ENCODE measurements at regions not wholly inside any gene's neighbourhood (a gene's known extent, or its start where the extent isn't known, plus 50 kb on each side); places are given as distances from the start of the nearest gene placed in this dataset.

GRCh38 chr18:46265196-46266156 is 161.3 kb downstream of the HAUS1 start:
- no peak for DNase-seq (ENCODE audit: low read depth in 2 of 2, low spot score in 1 of 2)

- DNase-seq (ENCODE audit: low read depth in 2 of 2, low spot score in 1 of 2): no peak
Observed at GRCh38 chr18:46266473-46266872, 162.3 kb downstream of the HAUS1 start.

- no peak for DNase-seq (ENCODE audit: low read depth in 2 of 2, low spot score in 1 of 2)
Observed at GRCh38 chr18:46268671-46269070, 164.5 kb downstream of the HAUS1 start.

- DNase-seq (ENCODE audit: low read depth in 2 of 2, low spot score in 1 of 2): no peak
Observed at GRCh38 chr18:46269275-46269674, 165.1 kb downstream of the HAUS1 start.

GRCh38 chr18:46271488-46271887 is 167.3 kb downstream of the HAUS1 start:
- DNase-seq (ENCODE audit: low read depth in 2 of 2, low spot score in 1 of 2): no peak

GRCh38 chr18:46273861-46274260 is 169.7 kb downstream of the HAUS1 start:
- DNase-seq (ENCODE audit: low read depth in 2 of 2, low spot score in 1 of 2): no peak

- no peak for DNase-seq (ENCODE audit: low read depth in 2 of 2, low spot score in 1 of 2)
Observed at GRCh38 chr18:46274266-46274665, 170.1 kb downstream of the HAUS1 start.

- no peak for DNase-seq (ENCODE audit: low read depth in 2 of 2, low spot score in 1 of 2)
Observed at GRCh38 chr18:46275370-46275769, 171.2 kb downstream of the HAUS1 start.

GRCh38 chr18:46276748-46277147 is 172.6 kb downstream of the HAUS1 start:
- no peak for DNase-seq (ENCODE audit: low read depth in 2 of 2, low spot score in 1 of 2)

GRCh38 chr18:46278481-46279465 is 174.6 kb downstream of the HAUS1 start:
- DNase-seq (ENCODE audit: low read depth in 2 of 2, low spot score in 1 of 2): no peak

GRCh38 chr18:46279673-46280072 is 175.5 kb downstream of the HAUS1 start:
- DNase-seq (ENCODE audit: low read depth in 2 of 2, low spot score in 1 of 2): no peak

- peak in 1 of 2 donors; percentile 35 for DNase-seq (ENCODE audit: low read depth in 2 of 2, low spot score in 1 of 2)
Observed at GRCh38 chr18:46281185-46282176, 177.3 kb downstream of the HAUS1 start.

GRCh38 chr18:46282177-46282570 is 178.0 kb downstream of the HAUS1 start:
- no peak for DNase-seq (ENCODE audit: low read depth in 2 of 2, low spot score in 1 of 2)

GRCh38 chr18:46282646-46283045 is 178.5 kb downstream of the HAUS1 start:
- DNase-seq (ENCODE audit: low read depth in 2 of 2, low spot score in 1 of 2): no peak

- no peak for DNase-seq (ENCODE audit: low read depth in 2 of 2, low spot score in 1 of 2)
Observed at GRCh38 chr18:46283268-46283667, 179.1 kb downstream of the HAUS1 start.

- DNase-seq (ENCODE audit: low read depth in 2 of 2, low spot score in 1 of 2): no peak
Observed at GRCh38 chr18:46283895-46284295, 179.7 kb downstream of the HAUS1 start.

GRCh38 chr18:46289463-46289862 is 185.3 kb downstream of the HAUS1 start:
- DNase-seq (ENCODE audit: low read depth in 2 of 2, low spot score in 1 of 2): no peak

- no peak for DNase-seq (ENCODE audit: low read depth in 2 of 2, low spot score in 1 of 2)
Observed at GRCh38 chr18:46289931-46290330, 185.7 kb downstream of the HAUS1 start.

GRCh38 chr18:46290440-46291020 is 186.3 kb downstream of the HAUS1 start:
- DNase-seq (ENCODE audit: low read depth in 2 of 2, low spot score in 1 of 2): no peak

GRCh38 chr18:46291149-46291548 is 187.0 kb downstream of the HAUS1 start:
- no peak for DNase-seq (ENCODE audit: low read depth in 2 of 2, low spot score in 1 of 2)

All from stimulated activated CD8-positive, alpha-beta memory T cell treated with anti-CD3 and anti-CD28 coated beads, Interleukin-4, amount 100 ng/mL, for 1 hour (primary cell).